HepG2 (cell line): ENCODE measurements at regions not wholly inside any gene's neighbourhood (a gene's known extent, or its start where the extent isn't known, plus 50 kb on each side); places are given as distances from the start of the nearest gene placed in this dataset.

Experiments used
- ATAC-seq: fragments of 200-7000 bp; cut with Tn5 transposase; 3 replicates; pipeline ENCODE4 v1.9.1; 2020; ENCODE audit warnings: mild to moderate bottlenecking, moderate library complexity
- BruUV-seq: library from RNA; stranded (reverse); fragments of 400-500 nt; replicated peaks from 2 replicates; lab custom pipeline; 2021; lab: Mats Ljungman, UMichigan
- CTCF ChIA-PET: fragments of 300-600 bp; formaldehyde crosslinking; extraction: SDS; loops from one replicate; lab custom pipeline; 2021; ENCODE audit warnings: low total read pairs, inconsistent platforms, low intra/inter-chr PET ratio; lab: Yijun Ruan, JAX
- POLR2A ChIA-PET: fragments of 350-600 bp; sonication (Branson Sonifier 250); formaldehyde crosslinking; loops from one replicate; lab custom pipeline; 2020; ENCODE audit warnings: antibody characterized with exemption, inconsistent platforms; lab: Yijun Ruan, JAX
- DNase-seq: peaks from one replicate; pipeline ENCODE4 v3.0.0-alpha.2; 2015; ENCODE audit warnings: low spot score
- FAIRE-seq: peaks from 3 replicates; lab custom pipeline; 2011; peaks lifted over from hg19 to GRCh38; lab: Jason Lieb, UNC
- H2AFZ ChIP-seq: one replicate; pipeline ENCODE4 v1.6.1; 2011; ENCODE audit warnings: low read length, inconsistent platforms
- H3K27ac ChIP-seq: fragments of 300-600 bp; 3 replicates; pipeline ENCODE4 v1.8.0; 2011; ENCODE audit warnings: mixed run types, mild to moderate bottlenecking, mixed read lengths, low read length, inconsistent platforms; ENCODE audit not compliant: insufficient read depth; ENCODE audit errors: extremely low read length
- H3K27me3 ChIP-seq, 2 experiments: fragments of 200-600 bp in 1 of 2; 2 replicates in 1 of 2; 3 replicates in 1 of 2; pipeline versions ENCODE4 v1.6.0 to v1.8.0; 2011; ENCODE audit warnings: low read length in 2 of 2, mild to moderate bottlenecking in 2 of 2, moderate library complexity in 2 of 2, inconsistent platforms in 1 of 2; ENCODE audit not compliant: insufficient read depth in 2 of 2, control insufficient read depth in 1 of 2
- H3K36me3 ChIP-seq, 2 experiments: fragments of 200-600 bp in 1 of 2; replicated peaks in 1 of 2; 2 replicates in 1 of 2; 3 replicates in 1 of 2; pipeline versions ENCODE4 v1.5.1 to v1.8.0; 2011; ENCODE audit warnings: low read length in 2 of 2, inconsistent platforms in 1 of 2; ENCODE audit not compliant: insufficient read depth in 2 of 2, control insufficient read depth in 1 of 2
- H3K4me1 ChIP-seq: 2 replicates; pipeline ENCODE4 v1.5.1; 2012; ENCODE audit warnings: low read length, inconsistent platforms; ENCODE audit not compliant: insufficient read depth
- H3K4me2 ChIP-seq: 2 replicates; pipeline ENCODE4 v1.6.0; 2011; ENCODE audit warnings: low read depth, low read length, inconsistent platforms
- H3K4me3 ChIP-seq, 3 experiments: fragments of 200-600 bp in 1 of 3; sonication (generic), shearing (Covaris generic) in 1 of 3; replicated peaks in 1 of 3; 2 replicates each; pipeline ENCODE4 v1.5.1; 2011 to 2016; ENCODE audit warnings: low read length in 3 of 3, inconsistent platforms in 2 of 3, low read depth in 2 of 3, mild to moderate bottlenecking in 2 of 3, control low read depth in 1 of 3, mixed read lengths in 1 of 3; ENCODE audit not compliant: insufficient read depth in 1 of 3
- H3K79me2 ChIP-seq: one replicate; pipeline ENCODE4 v1.6.1; 2011; ENCODE audit warnings: low read length, inconsistent platforms; ENCODE audit not compliant: insufficient read depth
- H3K9ac ChIP-seq: 2 replicates; pipeline ENCODE4 v1.6.0; 2011; ENCODE audit warnings: mild to moderate bottlenecking, low read depth, low read length, inconsistent platforms; ENCODE audit not compliant: insufficient read depth
- H3K9me3 ChIP-seq: 2 replicates; pipeline ENCODE4 v1.5.1; 2012; ENCODE audit warnings: mild to moderate bottlenecking, low read length
- H4K20me1 ChIP-seq: 2 replicates; pipeline ENCODE4 v1.6.0; 2011; ENCODE audit warnings: inconsistent platforms, mild to moderate bottlenecking, low read length, moderate library complexity; ENCODE audit not compliant: insufficient read depth
- ATF7 ChIP-seq, 2 experiments: fragments of 450-650 bp in 1 of 2; sonication (generic) in 1 of 2; formaldehyde crosslinking in 1 of 2; IDR thresholded peaks; 2 replicates each; pipeline versions ENCODE4 v1.4.0 to v1.6.1; 2016 to 2020; ENCODE audit warnings: antibody characterized with exemption in 1 of 2, mild to moderate bottlenecking in 1 of 2, missing genetic modification reagents in 1 of 2
- MTA1 ChIP-seq: sonication (generic); formaldehyde crosslinking; IDR thresholded peaks from 2 replicates; pipeline ENCODE4 v1.4.0; 2020; ENCODE audit warnings: missing genetic modification reagents, mild to moderate bottlenecking, borderline replicate concordance
- PAX8 ChIP-seq: sonication (generic); formaldehyde crosslinking; IDR thresholded peaks from 2 replicates; pipeline ENCODE4 v1.8.0; 2022; ENCODE audit warnings: mild to moderate bottlenecking, missing genetic modification reagents, borderline replicate concordance
- ZNF225 ChIP-seq: sonication (generic); formaldehyde crosslinking; IDR thresholded peaks from 2 replicates; pipeline ENCODE4 v1.4.0; 2020; ENCODE audit warnings: mild to moderate bottlenecking, missing genetic modification reagents
- ZNF432 ChIP-seq: sonication (generic); formaldehyde crosslinking; IDR thresholded peaks from 2 replicates; pipeline ENCODE4 v1.5.0; 2020; ENCODE audit warnings: missing genetic modification reagents, mild to moderate bottlenecking, borderline replicate concordance
- WGBS: methylation state at CpG from one replicate; pipeline ENCODE4 v1.1.6; 2017; ENCODE audit warnings: low lambda C conversion rate; 5-methylcytosine and 5-hydroxymethylcytosine counted together
- in situ Hi-C: cut with HindIII; loops from 2 replicates; pipeline ENCODE4 v1.10.0; 2017; ENCODE audit warnings: low pct_unique_long_range_greater_than_20kb; ENCODE audit not compliant: extremely low pct_ligation_motif_present
- intact Hi-C: fragments of 100-400 bp; cut with micrococcal nuclease; formaldehyde crosslinking; loops from one replicate; pipeline ENCODE4 v1.10.0; 2022; ENCODE audit not compliant: unreplicated experiment
- TF ChIP-seq, protein P1 (sequence below): sonication (generic); formaldehyde crosslinking; IDR thresholded peaks from 2 replicates; pipeline ENCODE4 v1.5.0; 2020; ENCODE audit warnings: missing genetic modification reagents, mild to moderate bottlenecking, borderline replicate concordance

DNA sequence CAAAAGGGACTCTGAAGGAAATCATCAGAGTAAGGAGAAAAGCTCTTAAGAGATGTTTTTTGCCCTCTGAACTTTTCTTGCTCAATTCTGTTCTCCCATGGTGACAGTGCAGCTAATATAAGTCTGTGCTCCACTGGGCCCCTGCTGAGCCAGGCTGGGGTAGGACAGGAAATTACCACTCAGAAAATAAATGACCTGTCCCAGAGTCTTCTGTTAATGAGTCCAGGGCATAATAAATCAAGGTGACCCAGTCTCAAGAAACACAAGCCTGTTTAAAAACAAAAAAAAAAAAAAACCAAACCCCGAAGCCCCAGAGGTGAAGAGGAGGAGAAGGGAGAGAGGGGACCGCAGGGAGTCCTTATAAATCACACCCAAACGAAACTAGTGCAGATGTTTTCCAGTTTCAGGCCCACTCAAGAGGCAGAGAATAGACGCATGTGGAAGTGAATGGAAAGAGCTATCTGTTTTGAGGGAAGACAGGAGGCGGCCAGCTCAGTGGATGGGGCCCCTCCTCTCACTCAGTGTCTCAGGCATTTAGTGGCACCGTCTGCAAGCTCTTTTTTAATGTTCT lies 59.8 kb upstream of the BOC start:
- no peak for ATAC-seq
- Histone ChIP-seq H3K4me3 (no peak overlapping the region), H4K20me1 (no peaks in the 10 kb centered on the region), H3K9ac (no peak overlapping the region), H3K27ac (no peak overlapping the region), H3K9me3 (no peaks in the 10 kb centered on the region), H3K79me2 (no peaks in the 10 kb centered on the region), H3K36me3 (no peaks in the 10 kb centered on the region), H2AFZ (no peak overlapping the region), H3K27me3 (no peaks in the 10 kb centered on the region; a peak in 1 of 5 replicates), H3K4me1 (no peaks in the 10 kb centered on the region), H3K4me2 (no peak overlapping the region)
- in situ Hi-C loops (no loop called here), intact Hi-C loops (no loop called here)
- CTCF ChIA-PET: no interaction called here
- no peak for DNase-seq
- no TSS peak for BruUV-seq
- no peak for TF ChIP-seq ATF7 (IDR thresholded peaks at IDR 0.05)
- TF ChIP-seq ATF7 (CRISPR knock-in tag; IDR thresholded peaks at IDR 0.05): no peak
- no peak for TF ChIP-seq PAX8 (CRISPR knock-in tag)
- TF ChIP-seq ZNF432: no peak
- 22% methylated on average over 6 of the region's 6 CpGs for WGBS
- POLR2A ChIA-PET: no interaction called here
- no peak for FAIRE-seq

DNA sequence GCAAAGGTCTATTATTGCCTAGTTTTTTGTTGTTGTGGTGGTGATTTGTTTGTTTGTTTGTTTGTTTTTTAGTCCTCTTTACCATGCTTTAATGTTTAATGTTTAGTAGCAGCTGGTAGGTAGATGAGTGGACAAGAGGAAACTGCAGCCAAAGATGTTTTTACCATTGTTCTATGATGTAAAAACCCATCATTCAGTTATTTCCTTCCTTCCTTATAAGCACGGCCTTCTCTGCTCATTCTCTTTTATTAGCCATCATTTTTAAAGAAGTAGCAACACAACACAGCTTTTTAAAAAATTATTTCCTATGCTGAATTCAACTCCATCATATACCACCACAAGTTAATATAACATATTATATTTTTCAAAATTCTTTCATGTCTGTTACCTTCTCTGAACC lies 58.5 kb upstream of the BOC start:
- no peaks in the 10 kb centered on the region; a peak in 1 of 5 replicates for H3K27me3 ChIP-seq
- FAIRE-seq (no peak), DNase-seq (no peak), ATAC-seq (no peak)
- in situ Hi-C loops (no loop called here), intact Hi-C loops (no loop called here)
- H4K20me1 ChIP-seq: no peaks in the 10 kb centered on the region
- H2AFZ ChIP-seq: no peak overlapping the region
- ChIA-PET POLR2A (no interaction called here), CTCF (no interaction called here)
- no peaks in the 10 kb centered on the region for H3K9me3 ChIP-seq
- 3% methylated on average over 1 of the region's 1 CpG for WGBS
- no peaks in the 10 kb centered on the region for H3K36me3 ChIP-seq
- TF ChIP-seq MTA1 (CRISPR knock-in tag): no peak
- TF ChIP-seq ZNF225 (CRISPR knock-in tag): no peak
- TF ChIP-seq, protein P1, sequence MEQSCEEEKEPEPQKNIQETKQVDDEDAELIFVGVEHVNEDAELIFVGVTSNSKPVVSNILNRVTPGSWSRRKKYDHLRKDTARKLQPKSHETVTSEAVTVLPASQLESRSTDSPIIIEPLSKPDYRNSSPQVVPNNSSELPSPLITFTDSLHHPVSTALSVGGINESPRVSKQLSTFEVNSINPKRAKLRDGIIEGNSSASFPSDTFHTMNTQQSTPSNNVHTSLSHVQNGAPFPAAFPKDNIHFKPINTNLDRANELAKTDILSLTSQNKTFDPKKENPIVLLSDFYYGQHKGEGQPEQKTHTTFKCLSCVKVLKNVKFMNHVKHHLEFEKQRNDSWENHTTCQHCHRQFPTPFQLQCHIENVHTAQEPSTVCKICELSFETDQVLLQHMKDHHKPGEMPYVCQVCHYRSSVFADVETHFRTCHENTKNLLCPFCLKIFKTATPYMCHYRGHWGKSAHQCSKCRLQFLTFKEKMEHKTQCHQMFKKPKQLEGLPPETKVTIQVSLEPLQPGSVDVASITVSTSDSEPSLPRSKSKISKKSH (CRISPR knock-in tag): no peak
- BruUV-seq: no TSS peak
- no peak overlapping the region for H3K9ac ChIP-seq
- no peaks in the 10 kb centered on the region for H3K79me2 ChIP-seq
- H3K4me3 ChIP-seq: no peak overlapping the region
- H3K4me1 ChIP-seq: no peaks in the 10 kb centered on the region
- H3K27ac ChIP-seq: no peak overlapping the region
- H3K4me2 ChIP-seq: no peak overlapping the region
